H9 (cell line): ENCODE measurements at regions not wholly inside any gene's neighbourhood (a gene's known extent, or its start where the extent isn't known, plus 50 kb on each side); places are given as distances from the start of the nearest gene placed in this dataset.

Experiments
- DNase-seq: peaks from one replicate; pipeline ENCODE4 v3.0.0-alpha.2; 2017
- H2AFZ ChIP-seq: one replicate; pipeline ENCODE4 v1.6.1; 2013; ENCODE audit warnings: mild to moderate bottlenecking, low read length, control low read depth, moderate library complexity
- H2AK5ac ChIP-seq: 2 replicates; pipeline ENCODE4 v1.6.1; 2013; ENCODE audit warnings: low read length, control low read depth, mixed read lengths; ENCODE audit not compliant: insufficient read length
- H2BK120ac ChIP-seq: one replicate; pipeline ENCODE4 v1.6.1; 2013; ENCODE audit warnings: low read depth, mild to moderate bottlenecking, low read length, control low read depth, inconsistent platforms; ENCODE audit not compliant: poor library complexity, severe bottlenecking
- H2BK12ac ChIP-seq: 2 replicates; pipeline ENCODE4 v1.6.1; 2013; ENCODE audit warnings: low read length, control low read depth, mixed read lengths, low read depth; ENCODE audit not compliant: insufficient read length
- H2BK15ac ChIP-seq: 2 replicates; pipeline ENCODE4 v1.6.1; 2013; ENCODE audit warnings: low read depth, low read length, control low read depth
- H2BK20ac ChIP-seq: one replicate; pipeline ENCODE4 v1.6.1; 2013; ENCODE audit warnings: low read depth, mild to moderate bottlenecking, low read length, control low read depth, inconsistent platforms; ENCODE audit not compliant: poor library complexity, severe bottlenecking
- H2BK5ac ChIP-seq: 2 replicates; pipeline ENCODE4 v1.6.1; 2013; ENCODE audit warnings: low read length, control low read depth, mixed read lengths; ENCODE audit not compliant: insufficient read length
- H3K14ac ChIP-seq: 2 replicates; pipeline ENCODE4 v1.6.1; 2013; ENCODE audit warnings: low read length, control low read depth; ENCODE audit not compliant: insufficient read depth
- H3K18ac ChIP-seq: 2 replicates; pipeline ENCODE4 v1.6.1; 2013; ENCODE audit warnings: low read depth, mild to moderate bottlenecking, mixed read lengths, low read length, control low read depth; ENCODE audit not compliant: insufficient read length
- H3K23ac ChIP-seq: 2 replicates; pipeline ENCODE4 v1.6.1; 2013; ENCODE audit warnings: low read length, control low read depth, mixed read lengths, low read depth; ENCODE audit not compliant: insufficient read length
- H3K23me2 ChIP-seq: 2 replicates; pipeline ENCODE4 v1.6.1; 2013; ENCODE audit warnings: low read depth, mild to moderate bottlenecking, mixed read lengths, low read length, control low read depth; ENCODE audit not compliant: insufficient read length, poor library complexity, severe bottlenecking
- H3K27ac ChIP-seq: 2 replicates; pipeline ENCODE4 v1.5.1; 2013; ENCODE audit warnings: low read length, control low read depth, mixed read lengths, low read depth; ENCODE audit not compliant: insufficient read length
- H3K27me3 ChIP-seq: 2 replicates; pipeline ENCODE4 v1.6.1; 2013; ENCODE audit warnings: low read length, control low read depth, inconsistent platforms; ENCODE audit not compliant: insufficient read depth
- H3K4ac ChIP-seq: 2 replicates; pipeline ENCODE4 v1.6.1; 2013; ENCODE audit warnings: low read depth, mild to moderate bottlenecking, control low read depth, inconsistent platforms, low read length, moderate library complexity
- H3K4me1 ChIP-seq: 2 replicates; pipeline ENCODE4 v1.6.1; 2013; ENCODE audit warnings: low read length, control low read depth, inconsistent platforms; ENCODE audit not compliant: insufficient read depth
- H3K4me2 ChIP-seq: 2 replicates; pipeline ENCODE4 v1.6.1; 2013; ENCODE audit warnings: low read length, control low read depth, mixed read lengths; ENCODE audit not compliant: insufficient read length, insufficient read depth
- H3K56ac ChIP-seq: 2 replicates; pipeline ENCODE4 v1.6.1; 2013; ENCODE audit warnings: low read depth, mild to moderate bottlenecking, mixed read lengths, low read length, control low read depth; ENCODE audit not compliant: insufficient read length
- H3K79me1 ChIP-seq: 2 replicates; pipeline ENCODE4 v1.6.1; 2013; ENCODE audit warnings: low read depth, mild to moderate bottlenecking, moderate library complexity, low read length, control low read depth, inconsistent platforms; ENCODE audit not compliant: insufficient read depth, poor library complexity, severe bottlenecking
- H3K79me2 ChIP-seq: 2 replicates; pipeline ENCODE4 v1.6.1; 2013; ENCODE audit warnings: low read length, control low read depth, inconsistent platforms; ENCODE audit not compliant: insufficient read depth
- H3K9ac ChIP-seq: 2 replicates; pipeline ENCODE4 v1.6.1; 2013; ENCODE audit warnings: low read length, control low read depth, mixed read lengths; ENCODE audit not compliant: insufficient read length; ENCODE audit errors: extremely low read depth
- H3K9me3 ChIP-seq: one replicate; pipeline ENCODE4 v1.6.1; 2013; ENCODE audit warnings: low read depth, low read length, inconsistent platforms; ENCODE audit not compliant: control insufficient read depth
- H3T11ph ChIP-seq: one replicate; pipeline ENCODE4 v1.6.1; 2013; ENCODE audit warnings: mild to moderate bottlenecking, low read length, control low read depth, inconsistent platforms
- H4K20me1 ChIP-seq: one replicate; pipeline ENCODE4 v1.6.1; 2013; ENCODE audit not compliant: control insufficient read depth, insufficient read length, insufficient read depth
- H4K5ac ChIP-seq: 2 replicates; pipeline ENCODE4 v1.6.1; 2013; ENCODE audit warnings: low read depth, mild to moderate bottlenecking, mixed read lengths, low read length, control low read depth; ENCODE audit not compliant: insufficient read length
- H4K8ac ChIP-seq: replicated peaks from 2 replicates; pipeline ENCODE4 v1.6.1; 2013; ENCODE audit warnings: low read length, control low read depth, mixed read lengths, low read depth; ENCODE audit not compliant: insufficient read length
- H4K91ac ChIP-seq: 2 replicates; pipeline ENCODE4 v1.6.1; 2013; ENCODE audit warnings: low read depth, mild to moderate bottlenecking, moderate library complexity, mixed read lengths, low read length, control low read depth; ENCODE audit not compliant: insufficient read length
- H3K27ac Mint-ChIP-seq, 3 experiments: 2 replicates in 2 of 3; 3 replicates in 1 of 3; pipeline ENCODE4 v1.8.0; 2020 to 2021; ENCODE audit warnings: mixed read lengths in 3 of 3, mild to moderate bottlenecking in 1 of 3, moderate library complexity in 1 of 3
- H3K27me3 Mint-ChIP-seq: 2 replicates; pipeline ENCODE4 v1.8.0; 2021; ENCODE audit warnings: low read depth, mild to moderate bottlenecking, moderate library complexity, mixed read lengths
- H3K36me3 Mint-ChIP-seq, 3 experiments: 2 replicates in 2 of 3; 3 replicates in 1 of 3; pipeline ENCODE4 v1.8.0; 2020 to 2021; ENCODE audit warnings: low read depth in 3 of 3, mixed read lengths in 3 of 3; ENCODE audit not compliant: insufficient read depth in 1 of 3
- H3K4me1 Mint-ChIP-seq, 2 experiments: 2 replicates each; pipeline ENCODE4 v1.8.0; 2020; ENCODE audit warnings: mixed read lengths in 2 of 2
- H3K4me3 Mint-ChIP-seq, 2 experiments: 2 replicates in 1 of 2; 3 replicates in 1 of 2; pipeline ENCODE4 v1.8.0; 2020 to 2021; ENCODE audit warnings: mild to moderate bottlenecking in 2 of 2, mixed read lengths in 2 of 2, moderate library complexity in 1 of 2
- H3K9me3 Mint-ChIP-seq, 2 experiments: 2 replicates in 1 of 2; 3 replicates in 1 of 2; pipeline ENCODE4 v1.8.0; 2020; ENCODE audit warnings: mild to moderate bottlenecking in 2 of 2, mixed read lengths in 2 of 2, moderate library complexity in 1 of 2
- CTCF ChIP-seq: fragments of 200-600 bp; sonication (generic); conservative IDR thresholded peaks from 3 replicates; pipeline ENCODE4 v1.8.0; 2021; ENCODE audit warnings: antibody characterized with exemption, mild to moderate bottlenecking
- WGBS: extraction: QIAGEN DNeasy Blood & Tissue Kit; methylation state at CpG from one replicate; pipeline ENCODE4 v1.1.7; 2013; ENCODE audit warnings: missing lambda C conversion rate, low lambda C conversion rate, mixed read lengths; ENCODE audit not compliant: insufficient read length; ENCODE audit errors: extremely low coverage; 5-methylcytosine and 5-hydroxymethylcytosine counted together

DNA sequence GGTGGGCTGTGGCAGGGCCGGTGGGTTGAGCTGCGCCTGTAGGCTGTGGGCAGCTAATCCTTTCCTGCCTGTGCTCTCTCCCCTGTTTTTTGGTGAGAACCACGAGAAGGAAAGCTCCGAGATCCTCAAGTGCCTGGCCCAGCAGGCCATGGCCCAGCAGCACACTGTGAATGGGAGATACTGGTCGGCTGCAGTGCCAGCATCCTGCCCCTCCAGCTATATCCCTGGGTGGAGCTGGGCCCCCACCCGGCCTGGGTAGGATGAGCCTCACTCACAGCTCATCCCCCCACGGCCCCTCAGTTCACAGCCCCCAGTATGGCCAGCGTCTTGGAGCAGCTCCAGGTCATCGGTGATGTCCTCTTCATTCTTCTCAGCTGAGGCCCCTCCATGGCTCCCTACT is 164.4 kb upstream of the ZNF267 start:
- Histone ChIP-seq H2BK5ac (no peak overlapping the region), H4K5ac (no peak overlapping the region), H3K18ac (no peak overlapping the region), H3K79me2 (no peaks in the 10 kb centered on the region), H3T11ph (no peak overlapping the region), H3K4ac (no peak overlapping the region), H3K4me2 (no peak overlapping the region), H3K14ac (no peak overlapping the region), H3K9me3 (no peaks in the 10 kb centered on the region), H3K56ac (no peak overlapping the region), H2BK120ac (no peak overlapping the region), H2BK12ac (no peak overlapping the region), H2AK5ac (no peak overlapping the region), H2AFZ (no peak overlapping the region), H3K27ac (no peak overlapping the region), H3K27me3 (no peaks in the 10 kb centered on the region), H3K79me1 (no peaks in the 10 kb centered on the region), H3K23ac (no peak overlapping the region), H4K91ac (no peak overlapping the region), H4K20me1 (no peaks in the 10 kb centered on the region), H3K9ac (no peak overlapping the region), H2BK20ac (no peak overlapping the region), H4K8ac (no peak overlapping the region), H3K4me1 (peaks cover 3% of the 10 kb centered on the region; the same call in 1 of the 2 replicates), H3K23me2 (peaks cover 1% of the 10 kb centered on the region), H2BK15ac (no peak overlapping the region)
- no CpG with 5 or more reads among the region's 9 CpGs for WGBS
- no peaks in the 10 kb centered on the region for H3K27me3 Mint-ChIP-seq
- peak overlapping the region in 1 of 3 experiments; percentile 62; a peak in 1 of 7 replicates for H3K27ac Mint-ChIP-seq
- peaks cover 0 to 2% of the 10 kb centered on the region in 2 experiments; a peak in 1 of 5 replicates for H3K9me3 Mint-ChIP-seq
- TF ChIP-seq CTCF, result no peak
- H3K4me3 Mint-ChIP-seq, result no peak overlapping the region; a peak in 1 of 5 replicates
- DNase-seq, result no peak
- peaks cover 16 to 18% of the 10 kb centered on the region in 2 experiments for H3K4me1 Mint-ChIP-seq
- H3K36me3 Mint-ChIP-seq, result peaks cover 32 to 51% (median 50%) of the 10 kb centered on the region in 3 experiments; a peak in 6 of 7 replicates
